ENCODE measurements at regions not wholly inside any gene's neighbourhood (a gene's known extent, or its start where the extent isn't known, plus 50 kb on each side); places are given as distances from the start of the nearest gene placed in this dataset.

- DNase-seq, result no peak
Observed at GRCh38 chr14:86662334-86662733, 1132.4 kb downstream of the FLRT2 start.

- DNase-seq, result peak; percentile 18
Observed at GRCh38 chr14:86654558-86655184, 1124.7 kb downstream of the FLRT2 start.

- no peak for DNase-seq
Observed at GRCh38 chr14:86652526-86652925, 1122.6 kb downstream of the FLRT2 start.

- DNase-seq, result no peak
Observed at GRCh38 chr14:86646696-86647690, 1117.0 kb downstream of the FLRT2 start.

GRCh38 chr14:86646125-86646524 is 1116.2 kb downstream of the FLRT2 start:
- no peak for DNase-seq

- no peak for DNase-seq
Observed at GRCh38 chr14:86641310-86641709, 1111.4 kb downstream of the FLRT2 start.

GRCh38 chr14:86640288-86640687 is 1110.3 kb downstream of the FLRT2 start:
- no peak for DNase-seq

- no peak for DNase-seq
Observed at GRCh38 chr14:86639666-86640065, 1109.7 kb downstream of the FLRT2 start.

- DNase-seq, result no peak
Observed at GRCh38 chr14:86639146-86639545, 1109.2 kb downstream of the FLRT2 start.

GRCh38 chr14:86627080-86627479 is 1097.1 kb downstream of the FLRT2 start:
- DNase-seq, result no peak

- no peak for DNase-seq
Observed at GRCh38 chr14:86626530-86626929, 1096.6 kb downstream of the FLRT2 start.

GRCh38 chr14:86625637-86626036 is 1095.7 kb downstream of the FLRT2 start:
- no peak for DNase-seq

- no peak for DNase-seq
Observed at GRCh38 chr14:86619726-86620125, 1089.8 kb downstream of the FLRT2 start.

GRCh38 chr14:86613786-86614185 is 1083.8 kb downstream of the FLRT2 start:
- DNase-seq, result no peak

- no peak for DNase-seq
Observed at GRCh38 chr14:86613126-86613525, 1083.2 kb downstream of the FLRT2 start.

GRCh38 chr14:86604561-86604960 is 1074.6 kb downstream of the FLRT2 start:
- no peak for DNase-seq

- no peak for DNase-seq
Observed at GRCh38 chr14:86602263-86602662, 1072.3 kb downstream of the FLRT2 start.

- DNase-seq, result no peak
Observed at GRCh38 chr14:86601813-86602212, 1071.9 kb downstream of the FLRT2 start.

- no peak for DNase-seq
Observed at GRCh38 chr14:86597279-86597678, 1067.3 kb downstream of the FLRT2 start.

- DNase-seq, result no peak
Observed at GRCh38 chr14:86596024-86596423, 1066.1 kb downstream of the FLRT2 start.

GRCh38 chr14:86575141-86575540 is 1045.2 kb downstream of the FLRT2 start:
- DNase-seq, result no peak

- DNase-seq, result no peak
Observed at GRCh38 chr14:86574778-86575129, 1044.8 kb downstream of the FLRT2 start.

- no peak for DNase-seq
Observed at GRCh38 chr14:86574051-86574777, 1044.3 kb downstream of the FLRT2 start.

- no peak for DNase-seq
Observed at GRCh38 chr14:86570371-86570770, 1040.4 kb downstream of the FLRT2 start.

All from CD4-positive, alpha-beta T cell treated with Interleukin-12 subunit alpha and Interleukin-12 subunit beta, for 1 hour (primary cell).